HEK293 (cell line): ENCODE measurements at regions not wholly inside any gene's neighbourhood (a gene's known extent, or its start where the extent isn't known, plus 50 kb on each side); places are given as distances from the start of the nearest gene placed in this dataset.

Experiments used
- TRIM28 ChIP-seq: IDR thresholded peaks from 2 replicates; pipeline ENCODE4 v1.6.1; 2011; ENCODE audit warnings: low read length, control low read depth, borderline replicate concordance
- ZBTB20 ChIP-seq: fragments of 450-650 bp; formaldehyde crosslinking; IDR thresholded peaks from 2 replicates; pipeline ENCODE4 v1.5.1; 2016; ENCODE audit warnings: missing biosample characterization, missing genetic modification characterization
- ZBTB7A ChIP-seq: fragments of 450-650 bp; formaldehyde crosslinking; IDR thresholded peaks from 2 replicates; pipeline ENCODE4 v1.5.1; 2016; ENCODE audit warnings: low read depth, missing biosample characterization, missing genetic modification characterization
- ZNF121 ChIP-seq: fragments of 450-650 bp; formaldehyde crosslinking; IDR thresholded peaks from 2 replicates; pipeline ENCODE4 v1.5.1; 2016; ENCODE audit warnings: missing biosample characterization, missing genetic modification characterization
- ZNF302 ChIP-seq: fragments of 450-650 bp; formaldehyde crosslinking; IDR thresholded peaks from 2 replicates; pipeline ENCODE4 v1.5.1; 2016; ENCODE audit warnings: missing biosample characterization, missing genetic modification characterization, low read depth
- ZNF473 ChIP-seq: fragments of 450-650 bp; formaldehyde crosslinking; IDR thresholded peaks from 2 replicates; pipeline ENCODE4 v1.5.1; 2017; ENCODE audit warnings: missing biosample characterization, missing genetic modification characterization
- ZNF514 ChIP-seq: fragments of 450-650 bp; formaldehyde crosslinking; IDR thresholded peaks from 2 replicates; pipeline ENCODE4 v1.5.1; 2016; ENCODE audit warnings: missing biosample characterization, missing genetic modification characterization
- ZNF639 ChIP-seq: fragments of 450-650 bp; formaldehyde crosslinking; IDR thresholded peaks from 2 replicates; pipeline ENCODE4 v1.5.1; 2016; ENCODE audit warnings: missing biosample characterization, missing genetic modification characterization
- ZNF792 ChIP-seq: fragments of 450-650 bp; formaldehyde crosslinking; IDR thresholded peaks from 2 replicates; pipeline ENCODE4 v1.5.1; 2016; ENCODE audit warnings: missing biosample characterization, missing genetic modification characterization
- ZSCAN23 ChIP-seq: fragments of 450-650 bp; formaldehyde crosslinking; IDR thresholded peaks from 2 replicates; pipeline ENCODE4 v1.5.1; 2016; ENCODE audit warnings: missing biosample characterization, missing genetic modification characterization
- TF ChIP-seq, protein P1 (sequence below): fragments of 450-650 bp; formaldehyde crosslinking; IDR thresholded peaks from 2 replicates; pipeline ENCODE4 v1.5.1; 2016; ENCODE audit warnings: missing biosample characterization, missing genetic modification characterization
- TF ChIP-seq, protein P2 (sequence below): fragments of 450-650 bp; formaldehyde crosslinking; IDR thresholded peaks from 2 replicates; pipeline ENCODE4 v1.5.1; 2016; ENCODE audit warnings: missing biosample characterization, missing genetic modification characterization, borderline replicate concordance
- TF ChIP-seq, protein P3 (sequence below): fragments of 450-650 bp; formaldehyde crosslinking; IDR thresholded peaks from 2 replicates; pipeline ENCODE4 v1.5.1; 2016; ENCODE audit warnings: missing biosample characterization, missing genetic modification characterization, low read depth
- TF ChIP-seq, protein P4 (sequence below): fragments of 450-650 bp; formaldehyde crosslinking; IDR thresholded peaks from 2 replicates; pipeline ENCODE4 v1.5.1; 2016; ENCODE audit warnings: missing biosample characterization, missing genetic modification characterization, borderline replicate concordance

DNA sequence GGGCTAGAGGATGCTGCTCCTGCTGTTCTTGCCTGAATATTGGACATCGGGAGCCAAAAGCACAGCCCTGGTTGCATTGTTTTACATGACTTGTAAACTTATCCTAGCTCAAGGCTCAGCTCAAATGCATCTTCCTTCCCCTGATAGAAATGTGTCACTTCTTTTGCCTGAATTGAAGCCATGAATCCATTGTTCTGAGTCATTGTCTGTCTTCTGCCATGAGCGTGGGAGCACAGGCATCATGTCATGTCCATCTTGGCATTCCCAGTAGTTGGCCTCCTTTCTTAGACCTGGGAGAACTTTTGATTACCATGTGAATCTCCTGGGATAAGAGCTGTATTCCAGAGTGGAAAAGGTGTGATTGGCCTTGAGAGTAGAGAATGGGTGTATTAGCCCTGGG is 54.1 kb upstream of the OPN4 start:
- no peak for TF ChIP-seq ZNF302 (tag by site-specific recombination)
- TF ChIP-seq ZSCAN23 = no peak
- TF ChIP-seq, protein P1, sequence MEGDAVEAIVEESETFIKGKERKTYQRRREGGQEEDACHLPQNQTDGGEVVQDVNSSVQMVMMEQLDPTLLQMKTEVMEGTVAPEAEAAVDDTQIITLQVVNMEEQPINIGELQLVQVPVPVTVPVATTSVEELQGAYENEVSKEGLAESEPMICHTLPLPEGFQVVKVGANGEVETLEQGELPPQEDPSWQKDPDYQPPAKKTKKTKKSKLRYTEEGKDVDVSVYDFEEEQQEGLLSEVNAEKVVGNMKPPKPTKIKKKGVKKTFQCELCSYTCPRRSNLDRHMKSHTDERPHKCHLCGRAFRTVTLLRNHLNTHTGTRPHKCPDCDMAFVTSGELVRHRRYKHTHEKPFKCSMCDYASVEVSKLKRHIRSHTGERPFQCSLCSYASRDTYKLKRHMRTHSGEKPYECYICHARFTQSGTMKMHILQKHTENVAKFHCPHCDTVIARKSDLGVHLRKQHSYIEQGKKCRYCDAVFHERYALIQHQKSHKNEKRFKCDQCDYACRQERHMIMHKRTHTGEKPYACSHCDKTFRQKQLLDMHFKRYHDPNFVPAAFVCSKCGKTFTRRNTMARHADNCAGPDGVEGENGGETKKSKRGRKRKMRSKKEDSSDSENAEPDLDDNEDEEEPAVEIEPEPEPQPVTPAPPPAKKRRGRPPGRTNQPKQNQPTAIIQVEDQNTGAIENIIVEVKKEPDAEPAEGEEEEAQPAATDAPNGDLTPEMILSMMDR = no peak
- TF ChIP-seq ZNF514 (tag by site-specific recombination) = no peak
- TF ChIP-seq ZBTB20 (tag by site-specific recombination) = no peak
- TF ChIP-seq, protein P2, sequence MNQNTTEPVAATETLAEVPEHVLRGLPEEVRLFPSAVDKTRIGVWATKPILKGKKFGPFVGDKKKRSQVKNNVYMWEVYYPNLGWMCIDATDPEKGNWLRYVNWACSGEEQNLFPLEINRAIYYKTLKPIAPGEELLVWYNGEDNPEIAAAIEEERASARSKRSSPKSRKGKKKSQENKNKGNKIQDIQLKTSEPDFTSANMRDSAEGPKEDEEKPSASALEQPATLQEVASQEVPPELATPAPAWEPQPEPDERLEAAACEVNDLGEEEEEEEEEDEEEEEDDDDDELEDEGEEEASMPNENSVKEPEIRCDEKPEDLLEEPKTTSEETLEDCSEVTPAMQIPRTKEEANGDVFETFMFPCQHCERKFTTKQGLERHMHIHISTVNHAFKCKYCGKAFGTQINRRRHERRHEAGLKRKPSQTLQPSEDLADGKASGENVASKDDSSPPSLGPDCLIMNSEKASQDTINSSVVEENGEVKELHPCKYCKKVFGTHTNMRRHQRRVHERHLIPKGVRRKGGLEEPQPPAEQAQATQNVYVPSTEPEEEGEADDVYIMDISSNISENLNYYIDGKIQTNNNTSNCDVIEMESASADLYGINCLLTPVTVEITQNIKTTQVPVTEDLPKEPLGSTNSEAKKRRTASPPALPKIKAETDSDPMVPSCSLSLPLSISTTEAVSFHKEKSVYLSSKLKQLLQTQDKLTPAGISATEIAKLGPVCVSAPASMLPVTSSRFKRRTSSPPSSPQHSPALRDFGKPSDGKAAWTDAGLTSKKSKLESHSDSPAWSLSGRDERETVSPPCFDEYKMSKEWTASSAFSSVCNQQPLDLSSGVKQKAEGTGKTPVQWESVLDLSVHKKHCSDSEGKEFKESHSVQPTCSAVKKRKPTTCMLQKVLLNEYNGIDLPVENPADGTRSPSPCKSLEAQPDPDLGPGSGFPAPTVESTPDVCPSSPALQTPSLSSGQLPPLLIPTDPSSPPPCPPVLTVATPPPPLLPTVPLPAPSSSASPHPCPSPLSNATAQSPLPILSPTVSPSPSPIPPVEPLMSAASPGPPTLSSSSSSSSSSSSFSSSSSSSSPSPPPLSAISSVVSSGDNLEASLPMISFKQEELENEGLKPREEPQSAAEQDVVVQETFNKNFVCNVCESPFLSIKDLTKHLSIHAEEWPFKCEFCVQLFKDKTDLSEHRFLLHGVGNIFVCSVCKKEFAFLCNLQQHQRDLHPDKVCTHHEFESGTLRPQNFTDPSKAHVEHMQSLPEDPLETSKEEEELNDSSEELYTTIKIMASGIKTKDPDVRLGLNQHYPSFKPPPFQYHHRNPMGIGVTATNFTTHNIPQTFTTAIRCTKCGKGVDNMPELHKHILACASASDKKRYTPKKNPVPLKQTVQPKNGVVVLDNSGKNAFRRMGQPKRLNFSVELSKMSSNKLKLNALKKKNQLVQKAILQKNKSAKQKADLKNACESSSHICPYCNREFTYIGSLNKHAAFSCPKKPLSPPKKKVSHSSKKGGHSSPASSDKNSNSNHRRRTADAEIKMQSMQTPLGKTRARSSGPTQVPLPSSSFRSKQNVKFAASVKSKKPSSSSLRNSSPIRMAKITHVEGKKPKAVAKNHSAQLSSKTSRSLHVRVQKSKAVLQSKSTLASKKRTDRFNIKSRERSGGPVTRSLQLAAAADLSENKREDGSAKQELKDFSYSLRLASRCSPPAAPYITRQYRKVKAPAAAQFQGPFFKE (tag by site-specific recombination) = no peak
- TF ChIP-seq ZNF792 = no peak
- TF ChIP-seq TRIM28 = no peak
- TF ChIP-seq ZNF639 = no peak
- no peak for TF ChIP-seq ZNF121
- TF ChIP-seq ZNF473 = no peak
- TF ChIP-seq, protein P3, sequence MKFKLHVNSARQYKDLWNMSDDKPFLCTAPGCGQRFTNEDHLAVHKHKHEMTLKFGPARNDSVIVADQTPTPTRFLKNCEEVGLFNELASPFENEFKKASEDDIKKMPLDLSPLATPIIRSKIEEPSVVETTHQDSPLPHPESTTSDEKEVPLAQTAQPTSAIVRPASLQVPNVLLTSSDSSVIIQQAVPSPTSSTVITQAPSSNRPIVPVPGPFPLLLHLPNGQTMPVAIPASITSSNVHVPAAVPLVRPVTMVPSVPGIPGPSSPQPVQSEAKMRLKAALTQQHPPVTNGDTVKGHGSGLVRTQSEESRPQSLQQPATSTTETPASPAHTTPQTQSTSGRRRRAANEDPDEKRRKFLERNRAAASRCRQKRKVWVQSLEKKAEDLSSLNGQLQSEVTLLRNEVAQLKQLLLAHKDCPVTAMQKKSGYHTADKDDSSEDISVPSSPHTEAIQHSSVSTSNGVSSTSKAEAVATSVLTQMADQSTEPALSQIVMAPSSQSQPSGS (tag by site-specific recombination) = no peak
- TF ChIP-seq, protein P4, sequence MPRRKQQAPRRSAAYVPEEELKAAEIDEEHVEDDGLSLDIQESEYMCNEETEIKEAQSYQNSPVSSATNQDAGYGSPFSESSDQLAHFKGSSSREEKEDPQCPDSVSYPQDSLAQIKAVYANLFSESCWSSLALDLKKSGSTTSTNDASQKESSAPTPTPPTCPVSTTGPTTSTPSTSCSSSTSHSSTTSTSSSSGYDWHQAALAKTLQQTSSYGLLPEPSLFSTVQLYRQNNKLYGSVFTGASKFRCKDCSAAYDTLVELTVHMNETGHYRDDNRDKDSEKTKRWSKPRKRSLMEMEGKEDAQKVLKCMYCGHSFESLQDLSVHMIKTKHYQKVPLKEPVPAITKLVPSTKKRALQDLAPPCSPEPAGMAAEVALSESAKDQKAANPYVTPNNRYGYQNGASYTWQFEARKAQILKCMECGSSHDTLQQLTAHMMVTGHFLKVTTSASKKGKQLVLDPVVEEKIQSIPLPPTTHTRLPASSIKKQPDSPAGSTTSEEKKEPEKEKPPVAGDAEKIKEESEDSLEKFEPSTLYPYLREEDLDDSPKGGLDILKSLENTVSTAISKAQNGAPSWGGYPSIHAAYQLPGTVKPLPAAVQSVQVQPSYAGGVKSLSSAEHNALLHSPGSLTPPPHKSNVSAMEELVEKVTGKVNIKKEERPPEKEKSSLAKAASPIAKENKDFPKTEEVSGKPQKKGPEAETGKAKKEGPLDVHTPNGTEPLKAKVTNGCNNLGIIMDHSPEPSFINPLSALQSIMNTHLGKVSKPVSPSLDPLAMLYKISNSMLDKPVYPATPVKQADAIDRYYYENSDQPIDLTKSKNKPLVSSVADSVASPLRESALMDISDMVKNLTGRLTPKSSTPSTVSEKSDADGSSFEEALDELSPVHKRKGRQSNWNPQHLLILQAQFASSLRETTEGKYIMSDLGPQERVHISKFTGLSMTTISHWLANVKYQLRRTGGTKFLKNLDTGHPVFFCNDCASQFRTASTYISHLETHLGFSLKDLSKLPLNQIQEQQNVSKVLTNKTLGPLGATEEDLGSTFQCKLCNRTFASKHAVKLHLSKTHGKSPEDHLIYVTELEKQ (tag by site-specific recombination) = no peak
- TF ChIP-seq ZBTB7A (tag by site-specific recombination) = no peak
